ENCODE measurements at regions not wholly inside any gene's neighbourhood (a gene's known extent, or its start where the extent isn't known, plus 50 kb on each side); places are given as distances from the start of the nearest gene placed in this dataset.

- DNase-seq: peak in 1 of 2 experiments; percentile 46
Measured at GRCh38 chr14:51479584-51480325, 172.0 kb upstream of the FRMD6 start.

GRCh38 chr14:51481643-51482042 is 170.1 kb upstream of the FRMD6 start:
- peak in 1 of 2 experiments; percentile 68 for DNase-seq

- peak in 1 of 2 experiments; percentile 76 for DNase-seq
Measured at GRCh38 chr14:51482102-51482501, 169.6 kb upstream of the FRMD6 start.

- peak in 1 of 2 experiments; percentile 64 for DNase-seq
Measured at GRCh38 chr14:51484485-51484884, 167.2 kb upstream of the FRMD6 start.

GRCh38 chr14:51485733-51486132 is 166.0 kb upstream of the FRMD6 start:
- no peak for DNase-seq

GRCh38 chr14:51487848-51488247 is 163.9 kb upstream of the FRMD6 start:
- DNase-seq: peak in 1 of 2 experiments; percentile 29

- DNase-seq: no peak
Measured at GRCh38 chr14:51488569-51489220, 163.0 kb upstream of the FRMD6 start.

- no peak for DNase-seq
Measured at GRCh38 chr14:51490205-51490604, 161.5 kb upstream of the FRMD6 start.

GRCh38 chr14:51491036-51491545 is 160.6 kb upstream of the FRMD6 start:
- no peak for DNase-seq

- DNase-seq: no peak
Measured at GRCh38 chr14:51491776-51492175, 159.9 kb upstream of the FRMD6 start.

- DNase-seq: no peak
Measured at GRCh38 chr14:51495319-51495718, 156.4 kb upstream of the FRMD6 start.

GRCh38 chr14:51498411-51499227 is 153.1 kb upstream of the FRMD6 start:
- peak in 1 of 2 experiments; percentile 55 for DNase-seq

GRCh38 chr14:51500776-51501175 is 150.9 kb upstream of the FRMD6 start:
- DNase-seq: peak in 1 of 2 experiments; percentile 16

- DNase-seq: no peak
Measured at GRCh38 chr14:51501746-51502145, 150.0 kb upstream of the FRMD6 start.

GRCh38 chr14:51504669-51505068 is 147.0 kb upstream of the FRMD6 start:
- peak; percentile 20 to 68 for DNase-seq

GRCh38 chr14:51507511-51507905 is 144.2 kb upstream of the FRMD6 start:
- peak; percentile 77 to 82 for DNase-seq

GRCh38 chr14:51507906-51508511 is 143.7 kb upstream of the FRMD6 start:
- peak; percentile 82 to 96 for DNase-seq

- no peak for DNase-seq
Measured at GRCh38 chr14:51511265-51511664, 140.4 kb upstream of the FRMD6 start.

- DNase-seq: no peak
Measured at GRCh38 chr14:51512316-51512715, 139.4 kb upstream of the FRMD6 start.

GRCh38 chr14:51513281-51513680 is 138.4 kb upstream of the FRMD6 start:
- no peak for DNase-seq

- no peak for DNase-seq
Measured at GRCh38 chr14:51513933-51514332, 137.8 kb upstream of the FRMD6 start.

- DNase-seq: no peak
Measured at GRCh38 chr14:51515611-51516010, 136.1 kb upstream of the FRMD6 start.

Measured in NCI-H446 (cell line).